H1 (cell line): ENCODE measurements at regions not wholly inside any gene's neighbourhood (a gene's known extent, or its start where the extent isn't known, plus 50 kb on each side); places are given as distances from the start of the nearest gene placed in this dataset.

Source experiments
- CTCF ChIA-PET: fragments of 300-600 bp; sonication (Branson Sonifier 250); formaldehyde crosslinking; loops from one replicate; lab custom pipeline; 2021; ENCODE audit not compliant: partially characterized antibody; lab: Charles Lee
- POLR2A ChIA-PET: fragments of 300-600 bp; sonication (Branson Sonifier 250); formaldehyde crosslinking; loops from one replicate; lab custom pipeline; 2021; ENCODE audit warnings: inconsistent platforms; ENCODE audit not compliant: partially characterized antibody; lab: Charles Lee
- DNase-seq, 2 experiments: peaks; one replicate each; pipeline versions ENCODE4 v3.0.0 to v3.0.0-alpha.2; 2010 to 2022; ENCODE audit warnings: low spot score in 2 of 2, low read depth in 1 of 2, mixed read lengths in 1 of 2
- FAIRE-seq: peaks from 2 replicates; lab custom pipeline; 2011; peaks lifted over from hg19 to GRCh38; lab: Jason Lieb, UNC
- H2AFZ ChIP-seq: 2 replicates; pipeline ENCODE4 v1.8.1; 2012; ENCODE audit warnings: low read length, inconsistent platforms
- H2AK5ac ChIP-seq: 2 replicates; pipeline ENCODE4 v1.6.1; 2013; ENCODE audit warnings: low read depth, low read length
- H2BK120ac ChIP-seq: replicated peaks from 2 replicates; pipeline ENCODE3; 2013; ENCODE audit warnings: low read depth, low read length, inconsistent platforms
- H2BK12ac ChIP-seq: 2 replicates; pipeline ENCODE4 v1.6.1; 2013; ENCODE audit warnings: low read depth, low read length
- H2BK15ac ChIP-seq: 2 replicates; pipeline ENCODE4 v1.6.1; 2013; ENCODE audit warnings: low read length
- H2BK20ac ChIP-seq: 2 replicates; pipeline ENCODE4 v1.6.1; 2013; ENCODE audit warnings: low read length
- H2BK5ac ChIP-seq: 2 replicates; pipeline ENCODE4 v1.6.1; 2013; ENCODE audit warnings: low read depth, low read length
- H3K14ac ChIP-seq: 2 replicates; pipeline ENCODE4 v1.6.1; 2013; ENCODE audit warnings: inconsistent platforms; ENCODE audit not compliant: insufficient read length
- H3K18ac ChIP-seq: 2 replicates; pipeline ENCODE4 v1.6.1; 2013; ENCODE audit warnings: low read length; ENCODE audit errors: extremely low read depth
- H3K23ac ChIP-seq: 2 replicates; pipeline ENCODE4 v1.6.1; 2013; ENCODE audit warnings: inconsistent platforms; ENCODE audit not compliant: insufficient read length
- H3K23me2 ChIP-seq: 2 replicates; pipeline ENCODE4 v1.6.1; 2013; ENCODE audit warnings: low read depth, low read length
- H3K27ac ChIP-seq: 2 replicates; pipeline ENCODE4 v1.6.1; 2011; ENCODE audit warnings: low read depth, low read length, inconsistent platforms
- H3K27me3 ChIP-seq, 4 experiments: replicated peaks in 1 of 4; 1 replicate in 1 of 4; 2 replicates in 3 of 4; pipeline versions ENCODE4 v1.6.1 to v1.8.1; 2011 to 2013; ENCODE audit warnings: low read length in 3 of 4, mild to moderate bottlenecking in 3 of 4, inconsistent platforms in 2 of 4, mixed read lengths in 2 of 4, moderate library complexity in 1 of 4; ENCODE audit not compliant: control insufficient read depth in 3 of 4, insufficient read depth in 3 of 4; ENCODE audit errors: extremely low read depth in 1 of 4
- H3K36me3 ChIP-seq, 4 experiments: 2 replicates each; pipeline versions ENCODE4 v1.6.1 to v1.8.1; 2011 to 2013; ENCODE audit warnings: mild to moderate bottlenecking in 4 of 4, low read length in 3 of 4, moderate library complexity in 2 of 4, control low read depth in 1 of 4, inconsistent platforms in 1 of 4; ENCODE audit not compliant: insufficient read depth in 4 of 4, control insufficient read depth in 2 of 4
- H3K4ac ChIP-seq: replicated peaks from 2 replicates; pipeline ENCODE3; 2013; ENCODE audit warnings: low read length, low read depth, mixed read lengths, inconsistent platforms; ENCODE audit not compliant: insufficient read length
- H3K4me1 ChIP-seq, 4 experiments: replicated peaks in 1 of 4; 1 replicate in 1 of 4; 2 replicates in 3 of 4; pipeline versions ENCODE4 v1.6.1 to v1.8.1; 2011 to 2013; ENCODE audit warnings: low read length in 3 of 4, inconsistent platforms in 2 of 4, mixed read lengths in 1 of 4; ENCODE audit not compliant: insufficient read depth in 4 of 4, control insufficient read depth in 3 of 4
- H3K4me2 ChIP-seq, 2 experiments: 2 replicates each; pipeline versions ENCODE4 v1.6.1 to v1.8.1; 2011 to 2013; ENCODE audit warnings: low read depth in 2 of 2, low read length in 2 of 2, control low read depth in 1 of 2, inconsistent platforms in 1 of 2, mild to moderate bottlenecking in 1 of 2; ENCODE audit not compliant: insufficient read depth in 1 of 2
- H3K4me3 ChIP-seq, 4 experiments: fragments of 200-600, 300-600 bp in 1 of 4; sonication (generic), shearing (Covaris generic), sonication (Bioruptor Twin) in 1 of 4; 2 replicates each; pipeline versions ENCODE4 v1.5.1 to v1.8.1; 2011 to 2016; ENCODE audit warnings: low read length in 4 of 4, low read depth in 3 of 4, control low read depth in 2 of 4, inconsistent platforms in 2 of 4, mild to moderate bottlenecking in 2 of 4, mixed read lengths in 1 of 4, moderate library complexity in 1 of 4; ENCODE audit not compliant: insufficient read depth in 2 of 4; ENCODE audit errors: extremely low read depth in 1 of 4
- H3K56ac ChIP-seq: replicated peaks from 2 replicates; pipeline ENCODE3; 2013; ENCODE audit warnings: low read depth, mild to moderate bottlenecking, mixed read lengths, low read length, inconsistent platforms; ENCODE audit not compliant: insufficient read length
- H3K79me1 ChIP-seq: 2 replicates; pipeline ENCODE4 v1.6.1; 2013; ENCODE audit warnings: low read depth, low read length, control low read depth
- H3K79me2 ChIP-seq, 2 experiments: 2 replicates each; pipeline versions ENCODE4 v1.6.1 to v1.8.1; 2012 to 2013; ENCODE audit warnings: low read length in 2 of 2, mild to moderate bottlenecking in 2 of 2, inconsistent platforms in 1 of 2; ENCODE audit not compliant: insufficient read depth in 2 of 2, control insufficient read depth in 1 of 2
- H3K9ac ChIP-seq, 4 experiments: replicated peaks in 1 of 4; 1 replicate in 1 of 4; 2 replicates in 3 of 4; pipeline versions ENCODE4 v1.6.1 to v1.8.1; 2011 to 2013; ENCODE audit warnings: low read depth in 3 of 4, low read length in 3 of 4, control low read depth in 2 of 4, mild to moderate bottlenecking in 2 of 4, moderate library complexity in 2 of 4, inconsistent platforms in 1 of 4; ENCODE audit errors: extremely low read depth in 1 of 4
- H3K9me3 ChIP-seq, 2 experiments: 2 replicates each; pipeline versions ENCODE4 v1.6.1 to v1.8.1; 2012 to 2013; ENCODE audit warnings: mild to moderate bottlenecking in 2 of 2, moderate library complexity in 2 of 2, control low read depth in 1 of 2, inconsistent platforms in 1 of 2, low read depth in 1 of 2, low read length in 1 of 2, mixed read lengths in 1 of 2; ENCODE audit not compliant: insufficient read depth in 2 of 2
- H4K20me1 ChIP-seq, 2 experiments: replicated peaks in 1 of 2; 2 replicates each; pipeline versions ENCODE3 to v1.8.1; 2011 to 2013; ENCODE audit warnings: inconsistent platforms in 2 of 2, low read length in 2 of 2, mild to moderate bottlenecking in 1 of 2; ENCODE audit not compliant: insufficient read depth in 2 of 2, control insufficient read depth in 1 of 2
- H4K5ac ChIP-seq: 2 replicates; pipeline ENCODE4 v1.6.1; 2013; ENCODE audit warnings: low read length, low read depth, mixed read lengths, inconsistent platforms; ENCODE audit not compliant: insufficient read length
- H4K8ac ChIP-seq: 2 replicates; pipeline ENCODE4 v1.8.0; 2013; ENCODE audit warnings: mild to moderate bottlenecking, moderate library complexity, low read length, inconsistent platforms; ENCODE audit not compliant: insufficient read depth; ENCODE audit errors: extremely low read depth
- H4K91ac ChIP-seq: replicated peaks from 2 replicates; pipeline ENCODE3; 2013; ENCODE audit warnings: low read length, mixed read lengths, inconsistent platforms; ENCODE audit not compliant: insufficient read length
- BRCA1 ChIP-seq: IDR thresholded peaks from 2 replicates; pipeline ENCODE4 v1.6.1; 2012; ENCODE audit warnings: low read depth, low read length, improper control_type of control experiment
- GABPA ChIP-seq: IDR thresholded peaks from 2 replicates; pipeline ENCODE4 v1.6.1; 2011; ENCODE audit warnings: mild to moderate bottlenecking, low read length, moderate library complexity, borderline replicate concordance; ENCODE audit not compliant: insufficient read depth
- JUND ChIP-seq: IDR thresholded peaks from 2 replicates; pipeline ENCODE4 v1.6.1; 2011; ENCODE audit warnings: mild to moderate bottlenecking, improper control_type of control experiment, low read length
- KDM4A ChIP-seq: IDR thresholded peaks from one replicate; pipeline ENCODE4 v1.7.1; 2012; ENCODE audit warnings: low read depth, mild to moderate bottlenecking, moderate library complexity, low read length, inconsistent platforms; ENCODE audit not compliant: severe bottlenecking
- POLR2AphosphoS5 ChIP-seq: IDR thresholded peaks from 2 replicates; pipeline ENCODE4 v1.6.1; 2011; ENCODE audit warnings: low read depth, low read length
- RAD21 ChIP-seq, 2 experiments: IDR thresholded peaks in 1 of 2; conservative IDR thresholded peaks in 1 of 2; 2 replicates each; pipeline ENCODE4 v1.6.1; 2011; ENCODE audit warnings: low read depth in 2 of 2, low read length in 2 of 2, improper control_type of control experiment in 1 of 2, inconsistent platforms in 1 of 2, mild to moderate bottlenecking in 1 of 2, moderate library complexity in 1 of 2
- RFX5 ChIP-seq: IDR thresholded peaks from 2 replicates; pipeline ENCODE4 v1.6.1; 2011; ENCODE audit warnings: low read depth, low read length, improper control_type of control experiment, borderline replicate concordance
- RNF2 ChIP-seq: fragments of 200-900, 300-1000 bp; sonication (generic); IDR thresholded peaks from 2 replicates; pipeline ENCODE4 v1.7.1; 2016; ENCODE audit warnings: borderline replicate concordance, low read depth, mild to moderate bottlenecking, antibody characterized with exemption, low read length; ENCODE audit not compliant: poor library complexity, severe bottlenecking; ENCODE audit errors: missing control alignments
- SIRT6 ChIP-seq: IDR thresholded peaks from one replicate; pipeline ENCODE4 v1.7.1; 2012; ENCODE audit warnings: low read length, inconsistent platforms
- SP1 ChIP-seq: IDR thresholded peaks from 2 replicates; pipeline ENCODE4 v1.6.1; 2011; ENCODE audit warnings: low read depth, low read length
- SP4 ChIP-seq: IDR thresholded peaks from 2 replicates; pipeline ENCODE4 v1.6.1; 2012; ENCODE audit warnings: low read length, inconsistent platforms
- TCF12 ChIP-seq: IDR thresholded peaks from 2 replicates; pipeline ENCODE4 v1.6.1; 2011; ENCODE audit warnings: low read depth, mild to moderate bottlenecking, low read length
- TEAD4 ChIP-seq: IDR thresholded peaks from 2 replicates; pipeline ENCODE4 v1.6.1; 2012; ENCODE audit warnings: low read depth, low read length, inconsistent platforms, mixed read lengths
- ZNF274 ChIP-seq: IDR thresholded peaks from 2 replicates; pipeline ENCODE4 v1.7.0; 2012; ENCODE audit warnings: low read length, borderline replicate concordance; ENCODE audit errors: extremely low read depth
- WGBS, 2 experiments: shearing (Covaris generic) in 1 of 2; methylation state at CpG; one replicate each; pipeline versions ENCODE4 v1.1.6 to v1.1.7; 2013 to 2015; ENCODE audit warnings: low lambda C conversion rate in 2 of 2, mixed read lengths in 2 of 2, inconsistent platforms in 1 of 2, low coverage in 1 of 2, missing lambda C conversion rate in 1 of 2; ENCODE audit not compliant: insufficient replicate concordance in 2 of 2, insufficient coverage in 1 of 2, insufficient read length in 1 of 2; ENCODE audit errors: extremely low coverage in 1 of 2, missing lambda C conversion rate in 1 of 2; 5-methylcytosine and 5-hydroxymethylcytosine counted together

GRCh38 chr15:91611561-91612323 lies 241.8 kb upstream of the SLCO3A1 start:
- H3K23me2 ChIP-seq, result peaks cover 2% of the 10 kb centered on the region; the same call in 1 of the 2 replicates
- DNase-seq (no peak), FAIRE-seq (no peak)
- no peak overlapping the region for H2AFZ ChIP-seq
- H3K4me2 ChIP-seq, result no peak overlapping the region
- H3K23ac ChIP-seq, result no peak overlapping the region
- no peak overlapping the region for H4K8ac ChIP-seq
- no peak overlapping the region for H2BK15ac ChIP-seq
- no peaks in the 10 kb centered on the region for H3K36me3 ChIP-seq
- H3K56ac ChIP-seq, result no peak overlapping the region
- no peaks in the 10 kb centered on the region for H3K9me3 ChIP-seq
- H4K91ac ChIP-seq, result no peak overlapping the region
- H3K14ac ChIP-seq, result no peak overlapping the region
- 0 out of 7 replicates have a peak, but pooled peaks cover 0 to 2% (median 0%) of the 10 kb centered on the region in 4 experiments for H3K27me3 ChIP-seq
- no peak overlapping the region for H2BK5ac ChIP-seq
- 86% methylated on average over 10 of the region's 10 CpGs; no CpG with 5 or more reads in 1 of the 2 experiments for WGBS, 2 experiments
- TF ChIP-seq SP4 (no peak), RAD21 (IDR thresholded peaks at IDR 0.05 in 1 of 2, conservative IDR thresholded peaks at IDR 0.05 in 1 of 2; ENCODE audit: low read depth in 2 of 2, low read length in 2 of 2) (no peak), TCF12 (no peak), TEAD4 (no peak), JUND (no peak), SP1 (no peak), GABPA (no peak), RFX5 (no peak), BRCA1 (no peak), KDM4A (no peak), SIRT6 (no peak), POLR2AphosphoS5 (no peak), RNF2 (no peak), ZNF274 (no peak)
- no peak overlapping the region for H2AK5ac ChIP-seq
- no peak overlapping the region for H2BK20ac ChIP-seq
- H3K18ac ChIP-seq, result no peak overlapping the region
- H3K4me1 ChIP-seq, result no peaks in the 10 kb centered on the region
- no peaks in the 10 kb centered on the region for H3K79me2 ChIP-seq
- H2BK120ac ChIP-seq, result no peak overlapping the region
- H3K9ac ChIP-seq, result no peak overlapping the region
- no peak overlapping the region for H3K4me3 ChIP-seq
- CTCF ChIA-PET, result interaction anchor here (0.5 kb wide), 1 partner anchor 258 kb away, joined by 3 read pairs; no protein-coding TSS in a partner anchor
- no peak overlapping the region for H2BK12ac ChIP-seq
- no peaks in the 10 kb centered on the region for H3K79me1 ChIP-seq
- H4K20me1 ChIP-seq, result no peaks in the 10 kb centered on the region
- no peak overlapping the region for H3K27ac ChIP-seq
- POLR2A ChIA-PET, result no interaction called here
- H4K5ac ChIP-seq, result no peak overlapping the region
- H3K4ac ChIP-seq, result no peak overlapping the region
